HepG2 (cell line): ENCODE measurements at regions not wholly inside any gene's neighbourhood (a gene's known extent, or its start where the extent isn't known, plus 50 kb on each side); places are given as distances from the start of the nearest gene placed in this dataset.

Source experiments
- ATAC-seq: fragments of 200-7000 bp; cut with Tn5 transposase; 3 replicates; pipeline ENCODE4 v1.9.1; 2020; ENCODE audit warnings: mild to moderate bottlenecking, moderate library complexity
- BruUV-seq: library from RNA; stranded (reverse); fragments of 400-500 nt; replicated peaks from 2 replicates; lab custom pipeline; 2021; lab: Mats Ljungman, UMichigan
- CTCF ChIA-PET: fragments of 300-600 bp; formaldehyde crosslinking; extraction: SDS; loops from one replicate; lab custom pipeline; 2021; ENCODE audit warnings: low total read pairs, inconsistent platforms, low intra/inter-chr PET ratio; lab: Yijun Ruan, JAX
- POLR2A ChIA-PET: fragments of 350-600 bp; sonication (Branson Sonifier 250); formaldehyde crosslinking; loops from one replicate; lab custom pipeline; 2020; ENCODE audit warnings: antibody characterized with exemption, inconsistent platforms; lab: Yijun Ruan, JAX
- DNase-seq: peaks from one replicate; pipeline ENCODE4 v3.0.0-alpha.2; 2015; ENCODE audit warnings: low spot score
- FAIRE-seq: peaks from 3 replicates; lab custom pipeline; 2011; peaks lifted over from hg19 to GRCh38; lab: Jason Lieb, UNC
- H2AFZ ChIP-seq: one replicate; pipeline ENCODE4 v1.6.1; 2011; ENCODE audit warnings: low read length, inconsistent platforms
- H3K27ac ChIP-seq: fragments of 300-600 bp; 3 replicates; pipeline ENCODE4 v1.8.0; 2011; ENCODE audit warnings: mixed run types, mild to moderate bottlenecking, mixed read lengths, low read length, inconsistent platforms; ENCODE audit not compliant: insufficient read depth; ENCODE audit errors: extremely low read length
- H3K27me3 ChIP-seq, 2 experiments: fragments of 200-600 bp in 1 of 2; 2 replicates in 1 of 2; 3 replicates in 1 of 2; pipeline versions ENCODE4 v1.6.0 to v1.8.0; 2011; ENCODE audit warnings: low read length in 2 of 2, mild to moderate bottlenecking in 2 of 2, moderate library complexity in 2 of 2, inconsistent platforms in 1 of 2; ENCODE audit not compliant: insufficient read depth in 2 of 2, control insufficient read depth in 1 of 2
- H3K36me3 ChIP-seq, 2 experiments: fragments of 200-600 bp in 1 of 2; replicated peaks in 1 of 2; 2 replicates in 1 of 2; 3 replicates in 1 of 2; pipeline versions ENCODE4 v1.5.1 to v1.8.0; 2011; ENCODE audit warnings: low read length in 2 of 2, inconsistent platforms in 1 of 2; ENCODE audit not compliant: insufficient read depth in 2 of 2, control insufficient read depth in 1 of 2
- H3K4me1 ChIP-seq: 2 replicates; pipeline ENCODE4 v1.5.1; 2012; ENCODE audit warnings: low read length, inconsistent platforms; ENCODE audit not compliant: insufficient read depth
- H3K4me2 ChIP-seq: 2 replicates; pipeline ENCODE4 v1.6.0; 2011; ENCODE audit warnings: low read depth, low read length, inconsistent platforms
- H3K4me3 ChIP-seq, 3 experiments: fragments of 200-600 bp in 1 of 3; sonication (generic), shearing (Covaris generic) in 1 of 3; replicated peaks in 1 of 3; 2 replicates each; pipeline ENCODE4 v1.5.1; 2011 to 2016; ENCODE audit warnings: low read length in 3 of 3, inconsistent platforms in 2 of 3, low read depth in 2 of 3, mild to moderate bottlenecking in 2 of 3, control low read depth in 1 of 3, mixed read lengths in 1 of 3; ENCODE audit not compliant: insufficient read depth in 1 of 3
- H3K79me2 ChIP-seq: one replicate; pipeline ENCODE4 v1.6.1; 2011; ENCODE audit warnings: low read length, inconsistent platforms; ENCODE audit not compliant: insufficient read depth
- H3K9ac ChIP-seq: 2 replicates; pipeline ENCODE4 v1.6.0; 2011; ENCODE audit warnings: mild to moderate bottlenecking, low read depth, low read length, inconsistent platforms; ENCODE audit not compliant: insufficient read depth
- H3K9me3 ChIP-seq: 2 replicates; pipeline ENCODE4 v1.5.1; 2012; ENCODE audit warnings: mild to moderate bottlenecking, low read length
- H4K20me1 ChIP-seq: 2 replicates; pipeline ENCODE4 v1.6.0; 2011; ENCODE audit warnings: inconsistent platforms, mild to moderate bottlenecking, low read length, moderate library complexity; ENCODE audit not compliant: insufficient read depth
- BHLHE40 ChIP-seq: IDR thresholded peaks from 2 replicates; pipeline ENCODE4 v1.6.1; 2011; ENCODE audit warnings: low read length, improper control_type of control experiment
- HINFP ChIP-seq: sonication (generic); formaldehyde crosslinking; IDR thresholded peaks from 2 replicates; pipeline ENCODE4 v1.4.0; 2020; ENCODE audit warnings: low read depth, mild to moderate bottlenecking, missing genetic modification reagents
- PHF8 ChIP-seq: sonication (generic); formaldehyde crosslinking; IDR thresholded peaks from 2 replicates; pipeline ENCODE4 v1.5.0; 2020; ENCODE audit warnings: missing genetic modification reagents
- RAD21 ChIP-seq: fragments of 450-650 bp; formaldehyde crosslinking; IDR thresholded peaks from 2 replicates; pipeline ENCODE4 v1.5.0; 2020; ENCODE audit warnings: mild to moderate bottlenecking
- ZBTB44 ChIP-seq: sonication (generic); formaldehyde crosslinking; IDR thresholded peaks from 2 replicates; pipeline ENCODE4 v1.4.0; 2020; ENCODE audit warnings: missing genetic modification reagents
- ZBTB49 ChIP-seq: sonication (generic); formaldehyde crosslinking; IDR thresholded peaks from 2 replicates; pipeline ENCODE4 v1.4.0; 2020; ENCODE audit warnings: missing genetic modification reagents, borderline replicate concordance
- ZKSCAN5 ChIP-seq: sonication (generic); formaldehyde crosslinking; IDR thresholded peaks from 2 replicates; pipeline ENCODE4 v1.5.1; 2020; ENCODE audit warnings: mild to moderate bottlenecking, missing genetic modification reagents
- ZMAT3 ChIP-seq: sonication (generic); formaldehyde crosslinking; conservative IDR thresholded peaks from 2 replicates; pipeline ENCODE4 v1.7.0; 2021; ENCODE audit warnings: missing genetic modification reagents
- ZNF678 ChIP-seq: sonication (generic); formaldehyde crosslinking; IDR thresholded peaks from 2 replicates; pipeline ENCODE4 v1.4.0; 2020; ENCODE audit warnings: mild to moderate bottlenecking, missing genetic modification reagents
- ZNF883 ChIP-seq: sonication (generic); formaldehyde crosslinking; IDR thresholded peaks from 2 replicates; pipeline ENCODE4 v1.5.1; 2020; ENCODE audit warnings: mild to moderate bottlenecking, missing genetic modification reagents; ENCODE audit errors: not compliant biosample characterization
- WGBS: methylation state at CpG from one replicate; pipeline ENCODE4 v1.1.6; 2017; ENCODE audit warnings: low lambda C conversion rate; 5-methylcytosine and 5-hydroxymethylcytosine counted together
- in situ Hi-C: cut with HindIII; loops from 2 replicates; pipeline ENCODE4 v1.10.0; 2017; ENCODE audit warnings: low pct_unique_long_range_greater_than_20kb; ENCODE audit not compliant: extremely low pct_ligation_motif_present
- intact Hi-C: fragments of 100-400 bp; cut with micrococcal nuclease; formaldehyde crosslinking; loops from one replicate; pipeline ENCODE4 v1.10.0; 2022; ENCODE audit not compliant: unreplicated experiment
- TF ChIP-seq, protein P1 (sequence below): sonication (generic); formaldehyde crosslinking; IDR thresholded peaks from 2 replicates; pipeline ENCODE4 v1.8.0; 2022; ENCODE audit warnings: mild to moderate bottlenecking, missing genetic modification reagents; ENCODE audit not compliant: insufficient replicate concordance

DNA sequence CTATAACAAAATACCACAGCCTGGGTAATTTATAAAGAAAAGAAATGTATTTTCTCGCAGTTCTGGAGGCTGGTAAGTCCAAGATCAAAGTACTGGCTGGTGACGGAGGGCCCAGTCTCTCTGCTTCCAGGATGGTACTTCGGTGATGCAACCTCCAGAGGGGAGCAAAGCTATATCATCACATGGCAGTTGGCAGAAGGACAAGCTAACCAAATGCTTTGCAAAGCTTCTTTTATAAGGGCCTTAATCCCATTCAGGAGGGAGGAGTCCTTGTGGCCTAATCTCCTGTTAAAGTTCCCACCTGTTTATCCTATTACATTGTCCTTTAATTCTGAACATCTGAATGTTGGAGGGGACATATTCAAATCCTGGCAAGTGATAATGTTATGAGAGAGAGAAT lies 134.1 kb upstream of the SP4 start:
- FAIRE-seq: no peak
- intact Hi-C loops: no loop called here
- Histone ChIP-seq H3K9ac (no peak overlapping the region), H3K9me3 (no peaks in the 10 kb centered on the region), H3K36me3 (no peaks in the 10 kb centered on the region), H3K4me3 (no peak overlapping the region), H3K4me2 (no peak overlapping the region), H3K4me1 (no peaks in the 10 kb centered on the region), H2AFZ (no peak overlapping the region), H3K27me3 (no peaks in the 10 kb centered on the region), H3K27ac (no peak overlapping the region), H3K79me2 (no peaks in the 10 kb centered on the region), H4K20me1 (no peaks in the 10 kb centered on the region)
- WGBS: 5% methylated on average over 3 of the region's 3 CpGs
- in situ Hi-C loops: no loop called here
- CTCF ChIA-PET: no interaction called here
- no peak for ATAC-seq
- DNase-seq: no peak
- no TSS peak for BruUV-seq
- POLR2A ChIA-PET: no interaction called here
- no peak for TF ChIP-seq ZBTB49 (CRISPR knock-in tag)
- TF ChIP-seq ZNF678 (CRISPR knock-in tag): no peak
- TF ChIP-seq, protein P1, sequence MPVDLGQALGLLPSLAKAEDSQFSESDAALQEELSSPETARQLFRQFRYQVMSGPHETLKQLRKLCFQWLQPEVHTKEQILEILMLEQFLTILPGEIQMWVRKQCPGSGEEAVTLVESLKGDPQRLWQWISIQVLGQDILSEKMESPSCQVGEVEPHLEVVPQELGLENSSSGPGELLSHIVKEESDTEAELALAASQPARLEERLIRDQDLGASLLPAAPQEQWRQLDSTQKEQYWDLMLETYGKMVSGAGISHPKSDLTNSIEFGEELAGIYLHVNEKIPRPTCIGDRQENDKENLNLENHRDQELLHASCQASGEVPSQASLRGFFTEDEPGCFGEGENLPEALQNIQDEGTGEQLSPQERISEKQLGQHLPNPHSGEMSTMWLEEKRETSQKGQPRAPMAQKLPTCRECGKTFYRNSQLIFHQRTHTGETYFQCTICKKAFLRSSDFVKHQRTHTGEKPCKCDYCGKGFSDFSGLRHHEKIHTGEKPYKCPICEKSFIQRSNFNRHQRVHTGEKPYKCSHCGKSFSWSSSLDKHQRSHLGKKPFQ (CRISPR knock-in tag): no peak

DNA sequence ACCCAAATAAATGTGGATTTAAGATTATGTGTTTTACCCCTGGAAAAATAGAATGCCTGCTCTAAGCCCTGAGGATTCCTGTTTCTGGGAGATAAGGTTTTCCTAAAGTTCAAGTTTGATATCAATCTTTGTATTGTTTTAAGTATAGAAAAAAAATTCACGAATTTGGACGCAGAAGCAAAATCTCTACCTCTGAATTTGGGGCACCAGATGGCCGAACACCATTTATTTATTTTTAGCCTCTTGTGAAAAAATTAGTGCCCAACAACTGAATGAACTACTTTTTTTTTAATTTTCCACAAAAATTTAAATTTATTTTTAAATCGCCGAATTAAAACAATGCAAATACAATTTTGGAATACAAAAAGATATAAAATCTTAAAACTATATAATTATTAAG lies 128.1 kb upstream of the SP4 start:
- no peaks in the 10 kb centered on the region for H3K4me1 ChIP-seq
- H3K4me2 ChIP-seq: no peak overlapping the region
- no peak overlapping the region for H3K9ac ChIP-seq
- no peak overlapping the region for H3K27ac ChIP-seq
- H3K36me3 ChIP-seq: no peaks in the 10 kb centered on the region
- H3K27me3 ChIP-seq: no peaks in the 10 kb centered on the region
- no peaks in the 10 kb centered on the region for H3K9me3 ChIP-seq
- no peak overlapping the region for H2AFZ ChIP-seq
- 29% methylated on average over 5 of the region's 5 CpGs for WGBS
- H3K79me2 ChIP-seq: no peaks in the 10 kb centered on the region
- ChIA-PET POLR2A (no interaction called here), CTCF (no interaction called here)
- ATAC-seq: no peak
- intact Hi-C loops (loop anchor here (5.0 kb wide), 2 partner anchors 208 to 268 kb away; no protein-coding TSS in a partner anchor), in situ Hi-C loops (no loop called here)
- no peak for FAIRE-seq
- no peak for DNase-seq
- no peaks in the 10 kb centered on the region for H4K20me1 ChIP-seq
- BruUV-seq: no TSS peak
- no peak overlapping the region for H3K4me3 ChIP-seq
- no peak for TF ChIP-seq ZKSCAN5 (CRISPR knock-in tag)
- no peak for TF ChIP-seq ZNF883 (CRISPR knock-in tag)
- TF ChIP-seq HINFP (CRISPR knock-in tag): no peak
- TF ChIP-seq BHLHE40: no peak
- TF ChIP-seq ZBTB44 (CRISPR knock-in tag): no peak
- TF ChIP-seq RAD21: no peak
- TF ChIP-seq PHF8 (CRISPR knock-in tag): no peak
- TF ChIP-seq ZMAT3: no peak
